BE2C (cell line): ENCODE measurements at regions not wholly inside any gene's neighbourhood (a gene's known extent, or its start where the extent isn't known, plus 50 kb on each side); places are given as distances from the start of the nearest gene placed in this dataset.

Experiments
- DNase-seq: peaks from one replicate; pipeline ENCODE4 v3.0.0-alpha.2; 2020
- H3K27me3 ChIP-seq: fragments of 250-450 bp; sonication (Bioruptor Pico); 2 replicates; pipeline ENCODE4 v1.5.1; 2020; ENCODE audit warnings: mild to moderate bottlenecking
- H3K36me3 ChIP-seq: fragments of 250-450 bp; sonication (Bioruptor Pico); 2 replicates; pipeline ENCODE4 v1.5.1; 2020; ENCODE audit warnings: mild to moderate bottlenecking
- H3K4me1 ChIP-seq: fragments of 250-450 bp; sonication (Bioruptor Pico); 2 replicates; pipeline ENCODE4 v1.5.1; 2020
- H3K4me3 ChIP-seq: 2 replicates; pipeline ENCODE4 v1.5.1; 2011; ENCODE audit warnings: low read depth, low read length
- H3K9me3 ChIP-seq: fragments of 250-450 bp; sonication (Bioruptor Pico); 2 replicates; pipeline ENCODE4 v1.5.1; 2020
- TF ChIP-seq, protein P1 (sequence below): IDR thresholded peaks from 2 replicates; pipeline ENCODE4 v1.5.1; 2012; ENCODE audit warnings: mild to moderate bottlenecking, low read depth, low read length

DNA sequence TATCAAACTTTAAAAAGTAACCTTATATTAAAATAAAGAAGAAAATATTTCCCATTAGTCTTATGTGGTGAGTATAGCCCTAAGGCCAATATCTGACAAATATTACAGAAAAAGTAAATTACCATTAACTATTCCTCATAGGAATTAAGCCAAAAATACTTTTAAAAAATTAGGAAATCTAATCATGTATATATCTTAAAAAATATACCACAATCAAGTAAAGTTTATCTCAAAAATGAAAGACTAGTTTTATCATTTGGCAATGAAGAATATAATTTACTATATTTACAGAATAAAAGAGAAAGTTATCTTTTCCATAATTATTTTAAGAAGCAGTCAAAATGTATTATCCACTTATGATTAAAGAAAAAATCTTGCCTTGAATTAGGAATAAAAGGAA is 458.8 kb upstream of the ZNF462 start:
- H3K4me1 ChIP-seq = no peaks in the 10 kb centered on the region
- TF ChIP-seq, protein P1, sequence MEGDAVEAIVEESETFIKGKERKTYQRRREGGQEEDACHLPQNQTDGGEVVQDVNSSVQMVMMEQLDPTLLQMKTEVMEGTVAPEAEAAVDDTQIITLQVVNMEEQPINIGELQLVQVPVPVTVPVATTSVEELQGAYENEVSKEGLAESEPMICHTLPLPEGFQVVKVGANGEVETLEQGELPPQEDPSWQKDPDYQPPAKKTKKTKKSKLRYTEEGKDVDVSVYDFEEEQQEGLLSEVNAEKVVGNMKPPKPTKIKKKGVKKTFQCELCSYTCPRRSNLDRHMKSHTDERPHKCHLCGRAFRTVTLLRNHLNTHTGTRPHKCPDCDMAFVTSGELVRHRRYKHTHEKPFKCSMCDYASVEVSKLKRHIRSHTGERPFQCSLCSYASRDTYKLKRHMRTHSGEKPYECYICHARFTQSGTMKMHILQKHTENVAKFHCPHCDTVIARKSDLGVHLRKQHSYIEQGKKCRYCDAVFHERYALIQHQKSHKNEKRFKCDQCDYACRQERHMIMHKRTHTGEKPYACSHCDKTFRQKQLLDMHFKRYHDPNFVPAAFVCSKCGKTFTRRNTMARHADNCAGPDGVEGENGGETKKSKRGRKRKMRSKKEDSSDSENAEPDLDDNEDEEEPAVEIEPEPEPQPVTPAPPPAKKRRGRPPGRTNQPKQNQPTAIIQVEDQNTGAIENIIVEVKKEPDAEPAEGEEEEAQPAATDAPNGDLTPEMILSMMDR = no peak
- no peak for DNase-seq
- H3K4me3 ChIP-seq = no peak overlapping the region
- H3K27me3 ChIP-seq = no peaks in the 10 kb centered on the region
- H3K9me3 ChIP-seq = no peaks in the 10 kb centered on the region
- H3K36me3 ChIP-seq = no peaks in the 10 kb centered on the region

DNA sequence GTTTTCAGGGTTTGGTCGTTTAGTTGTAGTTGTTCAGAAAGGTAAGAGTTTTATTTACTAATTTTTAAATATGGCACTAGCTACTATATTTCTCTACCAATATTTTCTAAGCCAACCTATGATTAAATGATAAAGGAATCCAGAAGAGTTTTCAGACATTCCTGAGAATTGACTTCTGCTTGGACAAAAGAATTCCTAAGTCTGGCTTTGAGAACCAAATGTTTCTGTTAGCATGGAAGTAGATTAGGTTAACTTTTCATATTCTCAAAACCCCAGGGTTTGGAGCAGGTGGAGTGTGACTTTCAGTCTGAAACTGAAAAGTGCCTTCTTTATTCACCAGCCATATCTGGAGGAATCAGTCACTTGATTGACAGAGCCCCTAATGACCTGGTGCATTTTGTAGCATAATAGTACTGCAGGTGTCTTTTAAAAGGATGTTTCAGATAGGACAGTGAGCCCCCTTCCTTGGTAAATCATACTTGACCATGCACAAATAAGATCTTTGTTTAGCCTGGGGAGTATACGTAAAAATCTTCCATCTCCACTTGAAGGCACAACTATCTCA is 457.0 kb upstream of the ZNF462 start:
- no peak for DNase-seq
- no peak overlapping the region for H3K4me3 ChIP-seq
- no peaks in the 10 kb centered on the region for H3K27me3 ChIP-seq
- H3K4me1 ChIP-seq = no peaks in the 10 kb centered on the region
- H3K9me3 ChIP-seq = no peaks in the 10 kb centered on the region
- H3K36me3 ChIP-seq = no peaks in the 10 kb centered on the region
- TF ChIP-seq, protein P1 = no peak

DNA sequence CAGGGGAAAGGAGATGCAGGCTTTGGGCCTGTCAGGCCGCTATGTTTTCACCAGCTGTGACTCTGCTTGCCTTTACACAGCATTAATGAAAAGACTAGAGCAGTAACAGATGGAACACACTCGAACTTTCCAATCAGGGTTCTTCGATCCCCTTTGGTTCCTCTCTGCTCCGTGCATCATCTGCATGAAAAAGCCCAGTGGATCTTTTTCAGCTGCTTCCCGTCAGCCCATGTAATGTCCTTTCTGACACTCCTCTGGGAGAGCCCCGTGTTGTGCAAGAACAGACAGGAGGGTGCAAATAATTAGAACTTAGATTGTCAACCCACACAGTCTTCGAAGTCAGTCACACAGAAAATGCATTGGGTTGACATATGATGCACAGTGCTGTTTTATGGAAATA is 448.9 kb upstream of the ZNF462 start:
- no peaks in the 10 kb centered on the region for H3K36me3 ChIP-seq
- TF ChIP-seq, protein P1 = no peak
- H3K27me3 ChIP-seq = no peaks in the 10 kb centered on the region
- no peak for DNase-seq
- no peaks in the 10 kb centered on the region for H3K9me3 ChIP-seq
- no peaks in the 10 kb centered on the region for H3K4me1 ChIP-seq
- no peak overlapping the region for H3K4me3 ChIP-seq

DNA sequence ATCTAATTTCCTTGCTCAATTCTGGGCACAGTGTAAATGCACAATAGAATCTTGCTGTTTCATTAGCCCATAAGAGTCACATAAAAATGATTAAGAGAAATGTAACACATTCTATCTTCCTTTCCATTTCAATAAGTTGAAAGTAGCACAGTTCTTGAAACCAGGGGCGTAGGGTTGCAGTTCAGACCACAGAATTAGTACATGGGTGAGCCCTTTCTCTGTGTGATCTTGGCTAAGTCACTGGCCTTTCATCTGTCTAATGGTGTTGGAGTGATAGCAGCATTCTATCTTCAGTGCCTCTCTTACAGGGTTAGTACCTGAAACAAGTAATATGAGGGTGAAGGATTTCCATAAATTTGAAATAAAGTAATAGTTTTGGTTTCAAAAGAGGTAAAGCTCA is 445.3 kb upstream of the ZNF462 start:
- no peaks in the 10 kb centered on the region for H3K4me1 ChIP-seq
- no peak for DNase-seq
- H3K9me3 ChIP-seq = no peaks in the 10 kb centered on the region
- H3K36me3 ChIP-seq = no peaks in the 10 kb centered on the region
- TF ChIP-seq, protein P1 = no peak
- no peak overlapping the region for H3K4me3 ChIP-seq
- no peaks in the 10 kb centered on the region for H3K27me3 ChIP-seq

DNA sequence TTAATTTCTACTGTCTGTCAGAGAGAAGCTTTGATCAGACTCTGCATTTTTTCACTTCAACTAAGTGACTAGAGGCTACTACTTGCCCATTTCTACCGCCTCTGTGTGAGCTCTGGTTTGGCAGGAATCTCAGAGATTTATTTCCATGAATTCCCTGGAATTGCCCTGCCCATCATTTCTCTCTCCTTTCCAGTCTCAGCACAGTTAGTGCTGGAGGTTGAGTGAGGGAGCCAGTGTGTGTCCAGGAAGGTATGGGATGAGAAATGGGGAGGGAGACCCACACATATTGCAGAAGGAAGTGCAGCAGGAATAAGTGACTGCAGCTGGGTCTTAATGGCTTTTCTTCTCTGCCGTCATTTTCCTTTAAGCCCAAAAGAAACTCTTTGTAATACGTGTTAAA is 443.1 kb upstream of the ZNF462 start:
- H3K4me1 ChIP-seq = no peaks in the 10 kb centered on the region
- TF ChIP-seq, protein P1 = no peak
- DNase-seq = no peak
- no peaks in the 10 kb centered on the region for H3K36me3 ChIP-seq
- no peak overlapping the region for H3K4me3 ChIP-seq
- no peaks in the 10 kb centered on the region for H3K9me3 ChIP-seq
- H3K27me3 ChIP-seq = no peaks in the 10 kb centered on the region

DNA sequence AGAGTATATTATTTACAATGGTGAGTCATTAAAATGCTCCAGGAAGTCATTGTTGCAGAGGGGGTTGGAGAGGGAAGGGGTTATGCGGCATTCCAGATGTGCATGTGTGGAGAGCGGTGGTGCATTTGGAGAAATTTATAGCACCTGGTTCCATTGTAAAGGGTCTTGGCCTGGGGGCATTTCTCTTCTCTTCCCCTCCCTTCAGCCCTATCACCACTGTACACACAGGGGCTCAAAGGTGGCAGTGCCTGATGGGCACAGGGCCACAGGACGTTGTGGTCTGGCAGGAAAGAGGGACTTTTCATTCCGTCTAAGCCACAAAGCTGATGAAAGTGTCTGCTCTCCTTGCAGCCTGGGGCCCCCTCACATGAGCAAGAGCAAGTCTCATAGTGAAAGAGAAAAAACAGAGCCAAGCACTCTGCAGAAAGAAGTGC is 442.4 kb upstream of the ZNF462 start:
- Histone ChIP-seq H3K4me1 (no peaks in the 10 kb centered on the region), H3K36me3 (no peaks in the 10 kb centered on the region), H3K4me3 (no peak overlapping the region), H3K9me3 (no peaks in the 10 kb centered on the region), H3K27me3 (no peaks in the 10 kb centered on the region)
- TF ChIP-seq, protein P1 = no peak
- DNase-seq = no peak
